ENCODE measurements at regions not wholly inside any gene's neighbourhood (a gene's known extent, or its start where the extent isn't known, plus 50 kb on each side); places are given as distances from the start of the nearest gene placed in this dataset.

DNA sequence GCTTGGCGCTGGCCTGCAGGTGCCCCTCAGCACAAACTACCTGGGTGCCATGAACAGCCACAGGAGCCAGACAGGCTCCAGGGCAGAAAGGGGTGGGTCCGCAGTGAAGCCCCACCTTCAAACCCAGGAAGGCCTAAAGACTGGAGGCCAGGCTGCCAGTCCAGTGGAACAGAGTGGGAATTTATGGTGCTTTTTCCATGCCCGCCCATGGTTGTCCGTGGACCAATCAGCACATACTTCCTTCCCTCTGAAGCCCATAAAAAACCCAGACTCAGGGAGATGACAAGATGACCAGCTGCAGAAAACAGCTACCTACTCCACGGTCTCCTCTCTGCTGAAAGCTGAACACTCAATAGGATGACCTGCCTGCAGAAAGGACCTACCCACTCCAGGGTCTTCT lies 275.4 kb upstream of the ADRA1B start:
- H3K27ac ChIP-seq (replicated peaks), result no peak overlapping the region
- no peaks in the 10 kb centered on the region for H3K27me3 ChIP-seq (ENCODE audit: insufficient read depth, poor library complexity, severe bottlenecking)
- DNase-seq (ENCODE audit: low read depth in 1 of 2, low spot score in 1 of 2), result no peak
- no peak overlapping the region for H3K4me3 ChIP-seq (replicated peaks; ENCODE audit: insufficient read depth, low read length)
- no peak for TF ChIP-seq POLR2AphosphoS5 (IDR thresholded peaks at IDR 0.05; ENCODE audit: low read depth)
- TF ChIP-seq GABPA (IDR thresholded peaks at IDR 0.05; ENCODE audit: low read depth), result no peak
- TF ChIP-seq, protein P1, sequence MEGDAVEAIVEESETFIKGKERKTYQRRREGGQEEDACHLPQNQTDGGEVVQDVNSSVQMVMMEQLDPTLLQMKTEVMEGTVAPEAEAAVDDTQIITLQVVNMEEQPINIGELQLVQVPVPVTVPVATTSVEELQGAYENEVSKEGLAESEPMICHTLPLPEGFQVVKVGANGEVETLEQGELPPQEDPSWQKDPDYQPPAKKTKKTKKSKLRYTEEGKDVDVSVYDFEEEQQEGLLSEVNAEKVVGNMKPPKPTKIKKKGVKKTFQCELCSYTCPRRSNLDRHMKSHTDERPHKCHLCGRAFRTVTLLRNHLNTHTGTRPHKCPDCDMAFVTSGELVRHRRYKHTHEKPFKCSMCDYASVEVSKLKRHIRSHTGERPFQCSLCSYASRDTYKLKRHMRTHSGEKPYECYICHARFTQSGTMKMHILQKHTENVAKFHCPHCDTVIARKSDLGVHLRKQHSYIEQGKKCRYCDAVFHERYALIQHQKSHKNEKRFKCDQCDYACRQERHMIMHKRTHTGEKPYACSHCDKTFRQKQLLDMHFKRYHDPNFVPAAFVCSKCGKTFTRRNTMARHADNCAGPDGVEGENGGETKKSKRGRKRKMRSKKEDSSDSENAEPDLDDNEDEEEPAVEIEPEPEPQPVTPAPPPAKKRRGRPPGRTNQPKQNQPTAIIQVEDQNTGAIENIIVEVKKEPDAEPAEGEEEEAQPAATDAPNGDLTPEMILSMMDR (IDR thresholded peaks at IDR 0.05; ENCODE audit: insufficient read depth, low read length), result no peak
- no peak for TF ChIP-seq SPI1 (IDR thresholded peaks at IDR 0.05; ENCODE audit: borderline replicate concordance, low read depth)
- TF ChIP-seq, protein P2, sequence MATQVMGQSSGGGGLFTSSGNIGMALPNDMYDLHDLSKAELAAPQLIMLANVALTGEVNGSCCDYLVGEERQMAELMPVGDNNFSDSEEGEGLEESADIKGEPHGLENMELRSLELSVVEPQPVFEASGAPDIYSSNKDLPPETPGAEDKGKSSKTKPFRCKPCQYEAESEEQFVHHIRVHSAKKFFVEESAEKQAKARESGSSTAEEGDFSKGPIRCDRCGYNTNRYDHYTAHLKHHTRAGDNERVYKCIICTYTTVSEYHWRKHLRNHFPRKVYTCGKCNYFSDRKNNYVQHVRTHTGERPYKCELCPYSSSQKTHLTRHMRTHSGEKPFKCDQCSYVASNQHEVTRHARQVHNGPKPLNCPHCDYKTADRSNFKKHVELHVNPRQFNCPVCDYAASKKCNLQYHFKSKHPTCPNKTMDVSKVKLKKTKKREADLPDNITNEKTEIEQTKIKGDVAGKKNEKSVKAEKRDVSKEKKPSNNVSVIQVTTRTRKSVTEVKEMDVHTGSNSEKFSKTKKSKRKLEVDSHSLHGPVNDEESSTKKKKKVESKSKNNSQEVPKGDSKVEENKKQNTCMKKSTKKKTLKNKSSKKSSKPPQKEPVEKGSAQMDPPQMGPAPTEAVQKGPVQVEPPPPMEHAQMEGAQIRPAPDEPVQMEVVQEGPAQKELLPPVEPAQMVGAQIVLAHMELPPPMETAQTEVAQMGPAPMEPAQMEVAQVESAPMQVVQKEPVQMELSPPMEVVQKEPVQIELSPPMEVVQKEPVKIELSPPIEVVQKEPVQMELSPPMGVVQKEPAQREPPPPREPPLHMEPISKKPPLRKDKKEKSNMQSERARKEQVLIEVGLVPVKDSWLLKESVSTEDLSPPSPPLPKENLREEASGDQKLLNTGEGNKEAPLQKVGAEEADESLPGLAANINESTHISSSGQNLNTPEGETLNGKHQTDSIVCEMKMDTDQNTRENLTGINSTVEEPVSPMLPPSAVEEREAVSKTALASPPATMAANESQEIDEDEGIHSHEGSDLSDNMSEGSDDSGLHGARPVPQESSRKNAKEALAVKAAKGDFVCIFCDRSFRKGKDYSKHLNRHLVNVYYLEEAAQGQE (IDR thresholded peaks at IDR 0.05; ENCODE audit: insufficient replicate concordance, low read depth), result no peak

DNA sequence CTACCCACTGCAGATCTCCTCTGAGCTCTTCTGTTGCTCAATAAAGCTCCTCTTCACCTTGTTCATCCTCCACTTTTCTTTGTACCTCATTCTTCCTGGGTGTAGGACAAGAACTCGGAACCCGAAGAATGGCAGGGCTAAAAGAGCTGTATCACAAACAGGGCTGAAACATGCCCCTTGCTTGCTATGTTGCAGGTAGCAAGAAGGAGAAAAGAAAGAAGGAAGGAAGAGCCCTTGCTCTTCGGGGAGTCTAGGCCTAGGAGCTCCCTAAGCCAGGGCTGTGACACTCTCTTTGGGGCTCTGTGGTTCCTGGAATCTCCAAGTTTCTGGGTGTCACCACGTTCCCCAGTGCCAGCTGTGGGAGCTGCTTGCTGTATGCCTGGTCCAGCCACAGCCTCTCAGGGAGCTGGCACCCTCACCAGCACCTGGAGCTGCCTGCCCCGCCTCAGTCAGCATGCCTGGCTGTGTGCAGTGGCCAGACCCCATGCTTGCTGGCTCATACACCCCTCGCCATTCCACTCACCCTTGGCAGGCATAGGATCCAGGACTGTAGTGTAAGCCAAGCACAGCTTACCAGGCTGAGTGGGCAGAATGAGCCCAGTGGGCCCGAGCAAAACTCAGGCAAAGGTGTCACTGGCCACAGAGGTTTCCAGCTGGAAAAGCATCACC lies 274.8 kb upstream of the ADRA1B start:
- TF ChIP-seq, protein P1 (IDR thresholded peaks at IDR 0.05; ENCODE audit: insufficient read depth, low read length), result no peak
- no peak for TF ChIP-seq POLR2AphosphoS5 (IDR thresholded peaks at IDR 0.05; ENCODE audit: low read depth)
- TF ChIP-seq SPI1 (IDR thresholded peaks at IDR 0.05; ENCODE audit: borderline replicate concordance, low read depth), result no peak
- TF ChIP-seq, protein P2 (IDR thresholded peaks at IDR 0.05; ENCODE audit: insufficient replicate concordance, low read depth), result no peak
- no peak for TF ChIP-seq GABPA (IDR thresholded peaks at IDR 0.05; ENCODE audit: low read depth)
- H3K27me3 ChIP-seq (ENCODE audit: insufficient read depth, poor library complexity, severe bottlenecking), result no peaks in the 10 kb centered on the region
- H3K4me3 ChIP-seq (replicated peaks; ENCODE audit: insufficient read depth, low read length), result no peak overlapping the region
- DNase-seq (ENCODE audit: low read depth in 1 of 2, low spot score in 1 of 2), result no peak
- no peak overlapping the region for H3K27ac ChIP-seq (replicated peaks)

DNA sequence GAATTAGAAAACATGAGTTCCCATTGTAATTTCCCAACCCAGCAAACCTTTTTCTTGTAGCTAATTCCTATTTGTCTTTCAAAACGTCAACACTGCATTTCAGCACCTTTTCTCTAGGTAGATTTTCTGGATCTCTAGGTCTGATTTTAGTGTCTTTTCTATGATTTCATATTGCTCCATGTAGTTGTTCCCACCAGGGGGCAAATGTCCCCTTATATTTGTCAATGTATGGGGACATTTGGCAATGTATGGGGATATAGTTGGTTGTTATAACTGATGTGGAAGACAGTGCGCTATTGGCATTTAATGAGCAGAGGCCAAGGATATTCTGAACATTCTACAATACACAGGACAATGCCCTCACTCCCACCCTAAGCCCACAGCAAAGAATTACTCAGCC lies 273.9 kb upstream of the ADRA1B start:
- no peak for DNase-seq (ENCODE audit: low read depth in 1 of 2, low spot score in 1 of 2)
- no peak overlapping the region for H3K27ac ChIP-seq (replicated peaks)
- TF ChIP-seq, protein P2 (IDR thresholded peaks at IDR 0.05; ENCODE audit: insufficient replicate concordance, low read depth), result no peak
- no peak for TF ChIP-seq GABPA (IDR thresholded peaks at IDR 0.05; ENCODE audit: low read depth)
- TF ChIP-seq, protein P1 (IDR thresholded peaks at IDR 0.05; ENCODE audit: insufficient read depth, low read length), result no peak
- TF ChIP-seq POLR2AphosphoS5 (IDR thresholded peaks at IDR 0.05; ENCODE audit: low read depth), result no peak
- TF ChIP-seq SPI1 (IDR thresholded peaks at IDR 0.05; ENCODE audit: borderline replicate concordance, low read depth), result no peak
- H3K27me3 ChIP-seq (ENCODE audit: insufficient read depth, poor library complexity, severe bottlenecking), result no peaks in the 10 kb centered on the region
- H3K4me3 ChIP-seq (replicated peaks; ENCODE audit: insufficient read depth, low read length), result no peak overlapping the region
